Left ventricle myocardium inferior (tissue), 1 donor: ENCODE measurements at regions not wholly inside any gene's neighbourhood (a gene's known extent, or its start where the extent isn't known, plus 50 kb on each side); places are given as distances from the start of the nearest gene placed in this dataset.

Source experiments
- DNase-seq: peaks from one replicate; pipeline ENCODE4 v3.0.0-alpha.2; 2020
- H3K27ac ChIP-seq: fragments of 200-600 bp; replicated peaks from 2 replicates; pipeline ENCODE4 v1.8.0; 2021
- H3K27me3 ChIP-seq: fragments of 200-600 bp; 2 replicates; pipeline ENCODE4 v1.8.0; 2021; ENCODE audit warnings: low read depth
- H3K36me3 ChIP-seq: fragments of 200-600 bp; 2 replicates; pipeline ENCODE4 v1.8.0; 2021
- H3K4me1 ChIP-seq: fragments of 200-600 bp; 2 replicates; pipeline ENCODE4 v1.8.0; 2021
- H3K4me3 ChIP-seq: fragments of 200-600 bp; 2 replicates; pipeline ENCODE4 v1.8.0; 2021; ENCODE audit warnings: mild to moderate bottlenecking, moderate library complexity
- H3K9me3 ChIP-seq: fragments of 200-600 bp; replicated peaks from 2 replicates; pipeline ENCODE4 v1.8.0; 2021
- intact Hi-C: fragments of 100-400 bp; cut with micrococcal nuclease; formaldehyde crosslinking; loops from one replicate; pipeline ENCODE4 v1.11.0; 2022
- TF ChIP-seq, protein P1 (sequence below): fragments of 200-600 bp; IDR thresholded peaks from 2 replicates; pipeline ENCODE4 v1.8.0; 2021; ENCODE audit warnings: antibody characterized with exemption, mild to moderate bottlenecking, borderline replicate concordance
- donor health status: DM: no; HTN: yes; CAD: no; lungs with severe emphysema.

GRCh38 chr22:48352086-48352911 lies 1475.4 kb downstream of the BRD1 start:
- peaks cover 98% of the 10 kb centered on the region for H3K27me3 ChIP-seq
- no peak overlapping the region for H3K4me3 ChIP-seq
- no peak for DNase-seq
- no peaks in the 10 kb centered on the region for H3K36me3 ChIP-seq
- intact Hi-C loops = no loop called here
- TF ChIP-seq, protein P1, sequence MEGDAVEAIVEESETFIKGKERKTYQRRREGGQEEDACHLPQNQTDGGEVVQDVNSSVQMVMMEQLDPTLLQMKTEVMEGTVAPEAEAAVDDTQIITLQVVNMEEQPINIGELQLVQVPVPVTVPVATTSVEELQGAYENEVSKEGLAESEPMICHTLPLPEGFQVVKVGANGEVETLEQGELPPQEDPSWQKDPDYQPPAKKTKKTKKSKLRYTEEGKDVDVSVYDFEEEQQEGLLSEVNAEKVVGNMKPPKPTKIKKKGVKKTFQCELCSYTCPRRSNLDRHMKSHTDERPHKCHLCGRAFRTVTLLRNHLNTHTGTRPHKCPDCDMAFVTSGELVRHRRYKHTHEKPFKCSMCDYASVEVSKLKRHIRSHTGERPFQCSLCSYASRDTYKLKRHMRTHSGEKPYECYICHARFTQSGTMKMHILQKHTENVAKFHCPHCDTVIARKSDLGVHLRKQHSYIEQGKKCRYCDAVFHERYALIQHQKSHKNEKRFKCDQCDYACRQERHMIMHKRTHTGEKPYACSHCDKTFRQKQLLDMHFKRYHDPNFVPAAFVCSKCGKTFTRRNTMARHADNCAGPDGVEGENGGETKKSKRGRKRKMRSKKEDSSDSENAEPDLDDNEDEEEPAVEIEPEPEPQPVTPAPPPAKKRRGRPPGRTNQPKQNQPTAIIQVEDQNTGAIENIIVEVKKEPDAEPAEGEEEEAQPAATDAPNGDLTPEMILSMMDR = no peak
- no peak overlapping the region for H3K27ac ChIP-seq
- H3K9me3 ChIP-seq = no peaks in the 10 kb centered on the region
- H3K4me1 ChIP-seq = no peaks in the 10 kb centered on the region

DNA sequence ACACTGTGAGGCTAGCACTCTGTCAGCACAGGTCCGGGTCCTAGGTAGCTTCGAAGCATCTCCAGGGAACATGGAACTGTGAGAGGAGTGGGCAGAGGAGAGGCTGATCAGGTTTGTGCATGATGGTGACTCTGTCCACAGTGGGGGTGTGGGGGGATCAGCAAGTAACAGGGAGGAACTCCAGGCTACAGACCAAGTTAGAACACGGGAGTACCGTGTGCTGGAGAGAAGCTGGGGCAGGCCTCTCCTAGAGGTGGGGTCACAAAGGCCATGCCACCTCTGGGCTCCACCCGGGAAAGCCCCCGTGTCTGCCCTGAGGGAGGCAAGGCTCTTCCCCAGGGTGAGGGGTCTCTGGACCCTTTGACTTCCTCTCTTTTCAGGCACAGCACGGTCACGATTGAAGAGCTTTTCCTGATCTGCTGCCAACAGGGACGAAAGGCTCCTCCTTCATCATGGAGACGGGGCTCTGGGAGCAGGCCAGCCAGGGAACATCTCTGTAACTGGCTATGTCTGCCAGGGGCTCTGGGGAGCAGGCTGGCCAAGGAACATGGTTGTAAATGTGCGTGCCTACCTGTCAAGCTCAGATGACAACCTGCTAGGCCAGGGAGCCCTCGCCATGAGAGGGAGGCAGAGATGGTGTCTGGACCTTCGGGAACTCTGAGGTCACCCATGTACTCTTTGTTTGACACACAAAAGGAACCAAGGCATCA lies 1476.1 kb downstream of the BRD1 start:
- intact Hi-C loops = no loop called here
- no peak for DNase-seq
- TF ChIP-seq, protein P1 = no peak
- Histone ChIP-seq H3K4me3 (no peak overlapping the region), H3K4me1 (no peaks in the 10 kb centered on the region), H3K27ac (no peak overlapping the region), H3K36me3 (no peaks in the 10 kb centered on the region), H3K9me3 (no peaks in the 10 kb centered on the region), H3K27me3 (peaks cover 98% of the 10 kb centered on the region)

- no peaks in the 10 kb centered on the region for H3K9me3 ChIP-seq
- DNase-seq = no peak
- no peaks in the 10 kb centered on the region for H3K36me3 ChIP-seq
- no peak overlapping the region for H3K27ac ChIP-seq
- TF ChIP-seq, protein P1 = no peak
- H3K4me3 ChIP-seq = no peak overlapping the region
- H3K27me3 ChIP-seq = peaks cover 97% of the 10 kb centered on the region
- intact Hi-C loops = no loop called here
- H3K4me1 ChIP-seq = no peaks in the 10 kb centered on the region
These were observed 1477.2 kb downstream of the BRD1 start for GRCh38 chr22:48350456-48350855.

- no peak overlapping the region for H3K4me3 ChIP-seq
- H3K36me3 ChIP-seq = no peaks in the 10 kb centered on the region
- H3K27ac ChIP-seq = no peak overlapping the region
- no peaks in the 10 kb centered on the region for H3K9me3 ChIP-seq
- H3K4me1 ChIP-seq = no peaks in the 10 kb centered on the region
- H3K27me3 ChIP-seq = peaks cover 97% of the 10 kb centered on the region
- TF ChIP-seq, protein P1 = no peak
- intact Hi-C loops = no loop called here
- no peak for DNase-seq
These were observed 1478.8 kb downstream of the BRD1 start for GRCh38 chr22:48348855-48349254.

GRCh38 chr22:48347311-48347710 lies 1480.4 kb downstream of the BRD1 start:
- Histone ChIP-seq H3K27ac (no peak overlapping the region), H3K4me1 (no peaks in the 10 kb centered on the region), H3K9me3 (no peaks in the 10 kb centered on the region), H3K36me3 (no peaks in the 10 kb centered on the region), H3K27me3 (peaks cover 97% of the 10 kb centered on the region), H3K4me3 (no peak overlapping the region)
- intact Hi-C loops = no loop called here
- DNase-seq = no peak
- TF ChIP-seq, protein P1 = no peak
